Inferior parietal cortex (tissue), 1 donor: ENCODE measurements at regions not wholly inside any gene's neighbourhood (a gene's known extent, or its start where the extent isn't known, plus 50 kb on each side); places are given as distances from the start of the nearest gene placed in this dataset.
"Not testable (repeated sequence)": the region's sequence is repeated elsewhere in the genome, so short reads cannot be mapped to it uniquely, and the experiment has no call there.

Experiments
- DNase-seq: peaks from one replicate; pipeline ENCODE4 v3.0.0-alpha.2; 2016; ENCODE audit errors: extremely low spot score

DNA sequence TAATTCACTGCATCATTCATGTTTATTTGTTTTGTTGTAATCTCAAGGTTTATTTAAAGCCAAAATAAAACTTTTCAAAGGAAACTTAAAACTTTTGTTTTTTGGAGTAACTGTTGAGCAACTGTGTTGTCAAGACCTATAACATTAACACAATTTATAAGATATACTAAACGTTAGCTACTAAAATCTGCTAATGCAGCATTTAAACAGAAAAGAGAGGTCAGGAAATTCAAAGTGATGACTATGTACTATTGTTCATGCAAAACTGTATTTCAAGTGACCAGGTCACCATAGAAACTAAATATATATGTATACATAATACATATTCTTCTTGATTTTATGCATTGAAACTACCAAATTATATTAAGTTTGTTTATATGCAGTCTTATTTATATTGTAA, 1740.9 kb downstream of the EFNA5 start:
- no peak for DNase-seq

DNA sequence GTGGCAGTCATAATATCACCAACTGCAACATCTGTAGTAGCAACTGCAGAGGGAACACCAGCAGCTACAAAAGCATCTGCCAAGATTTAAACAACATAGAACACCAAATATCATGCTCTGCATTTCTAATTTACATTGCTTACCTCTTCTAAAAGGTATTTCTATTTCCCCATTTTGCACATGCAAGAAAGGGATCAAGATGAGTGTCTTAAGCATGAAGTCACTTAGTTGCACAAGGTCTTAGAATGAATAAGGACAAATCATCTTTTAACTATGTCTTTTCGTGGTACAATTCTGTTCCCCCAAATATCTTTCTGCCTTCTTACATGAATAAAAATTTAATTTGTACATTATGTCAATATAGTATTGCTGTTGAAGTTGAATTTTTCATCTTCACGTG, 1746.4 kb downstream of the EFNA5 start:
- DNase-seq: no peak

- DNase-seq: no peak
Measured at GRCh38 chr5:105922574-105922973, 1748.2 kb downstream of the EFNA5 start.

- DNase-seq: no peak
Measured at GRCh38 chr5:105922080-105922479, 1748.7 kb downstream of the EFNA5 start.

- no peak for DNase-seq
Measured at GRCh38 chr5:105917189-105917588, 1753.5 kb downstream of the EFNA5 start.

GRCh38 chr5:105907016-105907415, 1763.7 kb downstream of the EFNA5 start:
- DNase-seq: no peak

DNA sequence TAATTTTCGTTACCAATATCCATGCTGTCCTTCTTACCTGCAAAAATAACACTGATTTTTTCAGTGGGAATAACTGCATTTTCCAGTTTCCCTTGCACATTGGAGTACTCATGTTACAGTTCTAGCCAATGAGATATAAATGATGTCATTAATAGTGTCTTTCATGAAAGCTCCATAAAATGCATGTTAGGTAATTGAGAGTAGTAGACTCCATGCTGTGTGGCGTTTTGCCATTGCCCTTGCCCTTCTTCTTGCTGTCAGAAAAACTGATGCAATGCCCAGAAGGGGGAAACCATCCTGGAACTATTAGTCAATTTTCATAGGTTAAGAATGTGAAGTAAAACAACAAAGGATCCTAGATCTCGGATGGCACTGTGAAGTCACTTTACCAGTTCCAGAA, 1765.3 kb downstream of the EFNA5 start:
- no peak for DNase-seq

GRCh38 chr5:105903069-105903468, 1767.7 kb downstream of the EFNA5 start:
- no peak for DNase-seq

DNA sequence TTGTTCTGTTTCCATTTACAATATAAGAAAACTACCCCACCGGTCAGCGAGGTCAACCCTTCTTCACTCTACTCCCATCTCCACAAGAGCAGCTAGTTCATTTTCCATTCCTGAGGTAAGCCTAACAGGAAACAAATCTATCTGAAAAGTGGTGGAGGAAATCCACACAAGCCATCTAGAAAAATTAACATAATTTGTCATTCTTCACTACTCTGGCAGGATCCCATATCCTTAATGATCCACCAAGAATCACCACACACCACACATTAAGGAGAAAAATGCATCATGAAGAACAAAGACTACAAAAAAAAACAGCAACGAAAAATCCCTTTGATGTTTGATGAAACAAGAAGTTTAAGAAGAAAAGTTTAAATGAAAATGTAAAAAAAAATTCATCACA, 1771.0 kb downstream of the EFNA5 start:
- DNase-seq: no peak

GRCh38 chr5:105898183-105898582, 1772.6 kb downstream of the EFNA5 start:
- no peak for DNase-seq

- no peak for DNase-seq
Measured at GRCh38 chr5:105885266-105885665, 1785.5 kb downstream of the EFNA5 start.

GRCh38 chr5:105882956-105883481, 1787.7 kb downstream of the EFNA5 start:
- DNase-seq: no peak

- DNase-seq: no peak
Measured at GRCh38 chr5:105878402-105878801, 1792.3 kb downstream of the EFNA5 start.

- DNase-seq: no peak
Measured at GRCh38 chr5:105877592-105877991, 1793.1 kb downstream of the EFNA5 start.

GRCh38 chr5:105874316-105874715, 1796.4 kb downstream of the EFNA5 start:
- no peak for DNase-seq

- DNase-seq: no peak
Measured at GRCh38 chr5:105872569-105873270, 1798.0 kb downstream of the EFNA5 start.

- DNase-seq: no peak
Measured at GRCh38 chr5:105868038-105868780, 1802.5 kb downstream of the EFNA5 start.

GRCh38 chr5:105865834-105866233, 1804.9 kb downstream of the EFNA5 start:
- DNase-seq: no peak

GRCh38 chr5:105859350-105859749, 1811.4 kb downstream of the EFNA5 start:
- not testable (repeated sequence) for DNase-seq

- no peak for DNase-seq
Measured at GRCh38 chr5:105849701-105850100, 1821.0 kb downstream of the EFNA5 start.

GRCh38 chr5:105840800-105841199, 1829.9 kb downstream of the EFNA5 start:
- DNase-seq: no peak

- peak; percentile 11 for DNase-seq
Measured at GRCh38 chr5:105836887-105837286, 1833.8 kb downstream of the EFNA5 start.

GRCh38 chr5:105836268-105836667, 1834.5 kb downstream of the EFNA5 start:
- peak; percentile 32 for DNase-seq
